K562 (cell line): ENCODE measurements at regions not wholly inside any gene's neighbourhood (a gene's known extent, or its start where the extent isn't known, plus 50 kb on each side); places are given as distances from the start of the nearest gene placed in this dataset.

Experiments used
- BMI1 ChIP-seq: fragments of 150-350 bp; IDR thresholded peaks from 2 replicates; pipeline ENCODE4 v1.6.1; 2014; ENCODE audit warnings: low read length
- CHCHD3 ChIP-seq: fragments of 250-450 bp; sonication (Bioruptor Pico); IDR thresholded peaks from 2 replicates; pipeline ENCODE4 v2.1.2; 2022; ENCODE audit warnings: mild to moderate bottlenecking
- HNRNPLL ChIP-seq: fragments of 200-400 bp; formaldehyde crosslinking; IDR thresholded peaks from 2 replicates; pipeline ENCODE4 v1.6.1; 2017; ENCODE audit warnings: low read length, low read depth, mild to moderate bottlenecking; ENCODE audit not compliant: poor library complexity, severe bottlenecking
- HNRNPUL1 ChIP-seq: fragments of 200-400 bp; formaldehyde crosslinking; IDR thresholded peaks from 2 replicates; pipeline ENCODE4 v1.6.1; 2017; ENCODE audit warnings: low read length
- JUN ChIP-seq, 2 experiments: sonication (generic) in 1 of 2; formaldehyde crosslinking in 1 of 2; IDR thresholded peaks; 2 replicates each; pipeline versions ENCODE4 v1.6.1 to v1.8.0; 2012 to 2022; ENCODE audit warnings: borderline replicate concordance in 2 of 2, mild to moderate bottlenecking in 2 of 2, improper control_type of control experiment in 1 of 2, low read depth in 1 of 2, low read length in 1 of 2, missing genetic modification reagents in 1 of 2
- KHSRP ChIP-seq: fragments of 450-650 bp; IDR thresholded peaks from 2 replicates; pipeline ENCODE4 v1.6.1; 2017
- LARP7 ChIP-seq: fragments of 450-650 bp; IDR thresholded peaks from 2 replicates; pipeline ENCODE4 v1.6.1; 2016
- MEF2A ChIP-seq: IDR thresholded peaks from 2 replicates; pipeline ENCODE4 v1.6.1; 2011; ENCODE audit warnings: low read depth, mild to moderate bottlenecking, low read length, moderate library complexity; ENCODE audit not compliant: control insufficient read depth
- MEIS2 ChIP-seq: fragments of 450-650 bp; IDR thresholded peaks from 2 replicates; pipeline ENCODE4 v1.6.1; 2014; ENCODE audit warnings: mild to moderate bottlenecking; ENCODE audit not compliant: partially characterized antibody
- NCOA4 ChIP-seq: fragments of 450-650 bp; IDR thresholded peaks from 2 replicates; pipeline ENCODE4 v1.6.1; 2018; ENCODE audit warnings: mild to moderate bottlenecking; ENCODE audit not compliant: partially characterized antibody
- NR1H2 ChIP-seq: sonication (generic); formaldehyde crosslinking; IDR thresholded peaks from 2 replicates; pipeline ENCODE4 v1.4.0; 2020; ENCODE audit warnings: mild to moderate bottlenecking, missing genetic modification reagents
- POLR2A ChIP-seq: fragments of 450-650 bp; conservative IDR thresholded peaks from 2 replicates; pipeline ENCODE4 v1.6.1; 2016
- SMAD1 ChIP-seq: fragments of 150-350 bp; IDR thresholded peaks from 2 replicates; pipeline ENCODE4 v1.6.1; 2014; ENCODE audit warnings: low read length, low read depth; ENCODE audit not compliant: partially characterized antibody
- SMARCC2 ChIP-seq: fragments of 450-650 bp; IDR thresholded peaks from 2 replicates; pipeline ENCODE4 v1.6.1; 2017; ENCODE audit warnings: antibody characterized with exemption, moderate library complexity, mild to moderate bottlenecking, low read depth
- SNRNP70 ChIP-seq: fragments of 200-400 bp; formaldehyde crosslinking; optimal IDR thresholded peaks from 2 replicates; pipeline ENCODE3; 2017; ENCODE audit warnings: low read depth, low read length
- TAF7 ChIP-seq: fragments of 450-650 bp; IDR thresholded peaks from 2 replicates; pipeline ENCODE4 v1.6.1; 2016; ENCODE audit warnings: missing genetic modification characterization, missing compliant biosample characterization
- TEAD1 ChIP-seq, 2 experiments: fragments of 450-650 bp in 1 of 2; sonication (generic) in 1 of 2; formaldehyde crosslinking; IDR thresholded peaks; 2 replicates each; pipeline versions ENCODE4 v1.4.0 to v1.8.0; 2020 to 2022; ENCODE audit warnings: mild to moderate bottlenecking in 2 of 2, missing genetic modification reagents in 1 of 2
- XRCC4 ChIP-seq: IDR thresholded peaks from one replicate; pipeline ENCODE4 v1.6.1; 2011; ENCODE audit not compliant: insufficient read depth, insufficient read length; ENCODE audit errors: extremely low read depth
- XRCC5 ChIP-seq: fragments of 200-400 bp; formaldehyde crosslinking; IDR thresholded peaks from 2 replicates; pipeline ENCODE4 v1.6.1; 2017; ENCODE audit warnings: low read depth, mild to moderate bottlenecking, low read length
- ZEB2 ChIP-seq: fragments of 450-650 bp; IDR thresholded peaks from 2 replicates; pipeline ENCODE4 v1.6.1; 2016
- TF ChIP-seq, protein P1 (sequence below): fragments of 250-450 bp; sonication (Bioruptor Pico); IDR thresholded peaks from 2 replicates; pipeline ENCODE4 v1.8.0; 2022; ENCODE audit warnings: inconsistent platforms, mild to moderate bottlenecking, moderate library complexity, borderline replicate concordance
- TF ChIP-seq, protein P2 (sequence below): sonication (generic); formaldehyde crosslinking; IDR thresholded peaks from 2 replicates; pipeline ENCODE4 v1.8.0; 2022; ENCODE audit warnings: mild to moderate bottlenecking, missing genetic modification reagents
- TF ChIP-seq, protein P3 (sequence below), 2 experiments: fragments of 450-650 bp; conservative IDR thresholded peaks; 2 replicates each; pipeline ENCODE4 v1.6.1; 2017; ENCODE audit warnings: mild to moderate bottlenecking in 2 of 2, moderate library complexity in 2 of 2
- TF ChIP-seq, protein P4 (sequence below): fragments of 250-450 bp; sonication (Bioruptor Pico); IDR thresholded peaks from 2 replicates; pipeline ENCODE4 v1.8.0; 2021; ENCODE audit warnings: borderline replicate concordance, mild to moderate bottlenecking, moderate library complexity; ENCODE audit not compliant: poor library complexity, severe bottlenecking
- TF ChIP-seq, protein P5 (sequence below): fragments of 450-650 bp; IDR thresholded peaks from 2 replicates; pipeline ENCODE4 v1.6.1; 2017; ENCODE audit warnings: mild to moderate bottlenecking, moderate library complexity

DNA sequence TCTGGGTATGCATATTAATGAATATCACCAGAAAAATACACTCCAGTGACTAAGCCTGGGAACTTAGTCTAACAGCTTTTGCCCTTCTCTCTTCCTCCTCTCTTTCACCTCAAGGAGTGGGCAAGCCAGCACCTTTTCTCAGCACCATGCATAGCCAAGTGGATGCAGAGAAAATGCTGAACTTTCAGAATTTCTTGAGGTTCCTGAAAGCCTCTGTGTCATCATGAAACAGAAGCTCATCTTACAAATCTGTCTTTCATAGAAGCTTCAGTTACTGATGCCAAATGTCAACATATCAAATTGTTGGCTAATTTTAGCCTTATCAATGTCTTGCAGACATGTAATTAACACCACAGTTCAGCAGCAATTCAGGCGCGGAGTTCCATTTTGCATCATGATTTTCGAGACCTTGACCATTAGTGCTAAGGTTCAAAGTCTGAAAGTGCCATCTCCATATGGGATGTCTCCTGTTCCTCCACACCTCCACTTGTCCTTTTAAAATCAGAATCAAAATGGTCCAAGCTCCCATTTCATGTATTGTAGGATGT lies 51.1 kb upstream of the RPH3A start (continued):
- TF ChIP-seq, protein P1, sequence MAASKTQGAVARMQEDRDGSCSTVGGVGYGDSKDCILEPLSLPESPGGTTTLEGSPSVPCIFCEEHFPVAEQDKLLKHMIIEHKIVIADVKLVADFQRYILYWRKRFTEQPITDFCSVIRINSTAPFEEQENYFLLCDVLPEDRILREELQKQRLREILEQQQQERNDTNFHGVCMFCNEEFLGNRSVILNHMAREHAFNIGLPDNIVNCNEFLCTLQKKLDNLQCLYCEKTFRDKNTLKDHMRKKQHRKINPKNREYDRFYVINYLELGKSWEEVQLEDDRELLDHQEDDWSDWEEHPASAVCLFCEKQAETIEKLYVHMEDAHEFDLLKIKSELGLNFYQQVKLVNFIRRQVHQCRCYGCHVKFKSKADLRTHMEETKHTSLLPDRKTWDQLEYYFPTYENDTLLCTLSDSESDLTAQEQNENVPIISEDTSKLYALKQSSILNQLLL (CRISPR knock-in tag) = no peak
- TF ChIP-seq SNRNP70 (no peak), JUN (IDR thresholded peaks at IDR 0.05; ENCODE audit: borderline replicate concordance, low read depth, low read length) (no peak), JUN (CRISPR knock-in tag; IDR thresholded peaks at IDR 0.05; ENCODE audit: borderline replicate concordance) (no peak), LARP7 (no peak), NCOA4 (no peak), CHCHD3 (no peak), NR1H2 (CRISPR knock-in tag) (no peak), ZEB2 (no peak), TAF7 (tag) (no peak), MEIS2 (peak; percentile 73), BMI1 (no peak), SMAD1 (no peak), SMARCC2 (no peak), XRCC4 (no peak), TEAD1 (CRISPR knock-in tag; IDR thresholded peaks at IDR 0.05) (no peak), POLR2A (no peak), KHSRP (no peak), MEF2A (peak; percentile 76), HNRNPLL (no peak), XRCC5 (no peak), HNRNPUL1 (no peak)
- TF ChIP-seq, protein P2, sequence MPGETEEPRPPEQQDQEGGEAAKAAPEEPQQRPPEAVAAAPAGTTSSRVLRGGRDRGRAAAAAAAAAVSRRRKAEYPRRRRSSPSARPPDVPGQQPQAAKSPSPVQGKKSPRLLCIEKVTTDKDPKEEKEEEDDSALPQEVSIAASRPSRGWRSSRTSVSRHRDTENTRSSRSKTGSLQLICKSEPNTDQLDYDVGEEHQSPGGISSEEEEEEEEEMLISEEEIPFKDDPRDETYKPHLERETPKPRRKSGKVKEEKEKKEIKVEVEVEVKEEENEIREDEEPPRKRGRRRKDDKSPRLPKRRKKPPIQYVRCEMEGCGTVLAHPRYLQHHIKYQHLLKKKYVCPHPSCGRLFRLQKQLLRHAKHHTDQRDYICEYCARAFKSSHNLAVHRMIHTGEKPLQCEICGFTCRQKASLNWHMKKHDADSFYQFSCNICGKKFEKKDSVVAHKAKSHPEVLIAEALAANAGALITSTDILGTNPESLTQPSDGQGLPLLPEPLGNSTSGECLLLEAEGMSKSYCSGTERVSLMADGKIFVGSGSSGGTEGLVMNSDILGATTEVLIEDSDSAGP (CRISPR knock-in tag) = no peak
- TF ChIP-seq, protein P3, sequence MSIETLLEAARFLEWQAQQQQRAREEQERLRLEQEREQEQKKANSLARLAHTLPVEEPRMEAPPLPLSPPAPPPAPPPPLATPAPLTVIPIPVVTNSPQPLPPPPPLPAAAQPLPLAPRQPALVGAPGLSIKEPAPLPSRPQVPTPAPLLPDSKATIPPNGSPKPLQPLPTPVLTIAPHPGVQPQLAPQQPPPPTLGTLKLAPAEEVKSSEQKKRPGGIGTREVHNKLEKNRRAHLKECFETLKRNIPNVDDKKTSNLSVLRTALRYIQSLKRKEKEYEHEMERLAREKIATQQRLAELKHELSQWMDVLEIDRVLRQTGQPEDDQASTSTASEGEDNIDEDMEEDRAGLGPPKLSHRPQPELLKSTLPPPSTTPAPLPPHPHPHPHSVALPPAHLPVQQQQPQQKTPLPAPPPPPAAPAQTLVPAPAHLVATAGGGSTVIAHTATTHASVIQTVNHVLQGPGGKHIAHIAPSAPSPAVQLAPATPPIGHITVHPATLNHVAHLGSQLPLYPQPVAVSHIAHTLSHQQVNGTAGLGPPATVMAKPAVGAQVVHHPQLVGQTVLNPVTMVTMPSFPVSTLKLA (conservative IDR thresholded peaks at IDR 0.05) = no peak
- TF ChIP-seq, protein P4, sequence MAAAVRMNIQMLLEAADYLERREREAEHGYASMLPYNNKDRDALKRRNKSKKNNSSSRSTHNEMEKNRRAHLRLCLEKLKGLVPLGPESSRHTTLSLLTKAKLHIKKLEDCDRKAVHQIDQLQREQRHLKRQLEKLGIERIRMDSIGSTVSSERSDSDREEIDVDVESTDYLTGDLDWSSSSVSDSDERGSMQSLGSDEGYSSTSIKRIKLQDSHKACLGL (CRISPR knock-in tag) = no peak
- TF ChIP-seq, protein P5, sequence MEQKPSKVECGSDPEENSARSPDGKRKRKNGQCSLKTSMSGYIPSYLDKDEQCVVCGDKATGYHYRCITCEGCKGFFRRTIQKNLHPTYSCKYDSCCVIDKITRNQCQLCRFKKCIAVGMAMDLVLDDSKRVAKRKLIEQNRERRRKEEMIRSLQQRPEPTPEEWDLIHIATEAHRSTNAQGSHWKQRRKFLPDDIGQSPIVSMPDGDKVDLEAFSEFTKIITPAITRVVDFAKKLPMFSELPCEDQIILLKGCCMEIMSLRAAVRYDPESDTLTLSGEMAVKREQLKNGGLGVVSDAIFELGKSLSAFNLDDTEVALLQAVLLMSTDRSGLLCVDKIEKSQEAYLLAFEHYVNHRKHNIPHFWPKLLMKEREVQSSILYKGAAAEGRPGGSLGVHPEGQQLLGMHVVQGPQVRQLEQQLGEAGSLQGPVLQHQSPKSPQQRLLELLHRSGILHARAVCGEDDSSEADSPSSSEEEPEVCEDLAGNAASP = no peak
